Colonic mucosa (tissue), 4 donors: ENCODE measurements at regions not wholly inside any gene's neighbourhood (a gene's known extent, or its start where the extent isn't known, plus 50 kb on each side); places are given as distances from the start of the nearest gene placed in this dataset.

Experiments
- DNase-seq: peaks from one replicate; pipeline ENCODE4 v3.0.0-alpha.2; 2020
- H3K27ac ChIP-seq: fragments of 200-600 bp; one replicate; pipeline ENCODE4 v1.8.0; 2021
- H3K27me3 ChIP-seq: fragments of 200-600 bp; one replicate; pipeline ENCODE4 v1.8.0; 2021
- H3K36me3 ChIP-seq: fragments of 200-600 bp; one replicate; pipeline ENCODE4 v1.8.0; 2021
- H3K4me1 ChIP-seq: fragments of 200-600 bp; one replicate; pipeline ENCODE4 v1.8.0; 2021; ENCODE audit warnings: mild to moderate bottlenecking
- H3K4me3 ChIP-seq: fragments of 200-600 bp; one replicate; pipeline ENCODE4 v1.8.0; 2021
- H3K9ac ChIP-seq, 2 donors: one replicate each; pipeline ENCODE4 v1.7.0; 2013; ENCODE audit warnings: control low read depth in 2 of 2, low read depth in 2 of 2, low read length in 2 of 2
- H3K9me3 ChIP-seq: fragments of 200-600 bp; one replicate; pipeline ENCODE4 v1.8.0; 2021
- CTCF ChIP-seq: fragments of 200-600 bp; IDR thresholded peaks from one replicate; pipeline ENCODE4 v1.8.0; 2022; ENCODE audit warnings: antibody characterized with exemption, mild to moderate bottlenecking
- intact Hi-C: fragments of 100-400 bp; cut with DNase I; formaldehyde crosslinking; loops from one replicate; pipeline ENCODE4 v1.14.1; 2022
- donor health status: healthy.
- donor health status: DM: no; HTN: no; CAD: no.
- donor health status: DM: no; HTN: no; CAD: no.

GRCh38 chr3:98966862-98967546, 65.5 kb upstream of the DCBLD2 start:
- intact Hi-C loops = no loop called here
- no peak for DNase-seq
- H3K27me3 ChIP-seq = no peaks in the 10 kb centered on the region
- no peak overlapping the region for H3K27ac ChIP-seq
- no peaks in the 10 kb centered on the region for H3K9me3 ChIP-seq
- TF ChIP-seq CTCF = no peak
- no peaks in the 10 kb centered on the region for H3K4me1 ChIP-seq
- no peaks in the 10 kb centered on the region for H3K36me3 ChIP-seq
- H3K4me3 ChIP-seq = no peak overlapping the region
- no peak overlapping the region for H3K9ac ChIP-seq

- TF ChIP-seq CTCF = no peak
- intact Hi-C loops = no loop called here
- Histone ChIP-seq H3K9ac (no peak overlapping the region), H3K27me3 (no peaks in the 10 kb centered on the region), H3K9me3 (no peaks in the 10 kb centered on the region), H3K4me3 (no peak overlapping the region), H3K4me1 (no peaks in the 10 kb centered on the region), H3K27ac (no peak overlapping the region), H3K36me3 (no peaks in the 10 kb centered on the region)
- DNase-seq = no peak
Measured at GRCh38 chr3:98966434-98966833, 64.9 kb upstream of the DCBLD2 start.

- DNase-seq = no peak
- no peak overlapping the region for H3K9ac ChIP-seq
- no peak overlapping the region for H3K4me3 ChIP-seq
- H3K9me3 ChIP-seq = no peaks in the 10 kb centered on the region
- no peak overlapping the region for H3K27ac ChIP-seq
- H3K4me1 ChIP-seq = no peaks in the 10 kb centered on the region
- no peak for TF ChIP-seq CTCF
- intact Hi-C loops = no loop called here
- no peaks in the 10 kb centered on the region for H3K36me3 ChIP-seq
- H3K27me3 ChIP-seq = no peaks in the 10 kb centered on the region
Measured at GRCh38 chr3:98964784-98965183, 63.3 kb upstream of the DCBLD2 start.

GRCh38 chr3:98963546-98963945, 62.1 kb upstream of the DCBLD2 start:
- Histone ChIP-seq H3K9ac (no peak overlapping the region), H3K27me3 (no peaks in the 10 kb centered on the region), H3K4me1 (no peaks in the 10 kb centered on the region), H3K4me3 (no peak overlapping the region), H3K27ac (no peak overlapping the region), H3K9me3 (no peaks in the 10 kb centered on the region), H3K36me3 (no peaks in the 10 kb centered on the region)
- TF ChIP-seq CTCF = no peak
- intact Hi-C loops = no loop called here
- DNase-seq = no peak

- no peaks in the 10 kb centered on the region for H3K4me1 ChIP-seq
- no peak for TF ChIP-seq CTCF
- no peak for DNase-seq
- intact Hi-C loops = no loop called here
- no peak overlapping the region for H3K27ac ChIP-seq
- H3K4me3 ChIP-seq = no peak overlapping the region
- no peak overlapping the region for H3K9ac ChIP-seq
- no peaks in the 10 kb centered on the region for H3K9me3 ChIP-seq
- no peaks in the 10 kb centered on the region for H3K36me3 ChIP-seq
- no peaks in the 10 kb centered on the region for H3K27me3 ChIP-seq
Measured at GRCh38 chr3:98962951-98963350, 61.5 kb upstream of the DCBLD2 start.
